OCI-LY3 (cell line): ENCODE measurements at regions not wholly inside any gene's neighbourhood (a gene's known extent, or its start where the extent isn't known, plus 50 kb on each side); places are given as distances from the start of the nearest gene placed in this dataset.

Source experiments
- EZH2phosphoT487 ChIP-seq: fragments of 200-600 bp; shearing (Covaris generic); IDR thresholded peaks from 2 replicates; pipeline ENCODE4 v1.6.1; 2018; ENCODE audit warnings: antibody characterized with exemption, mixed run types, low read depth
- TF ChIP-seq, protein P1 (sequence below): fragments of 200-600, 300-600 bp; sonication (generic); IDR thresholded peaks from 2 replicates; pipeline ENCODE4 v1.5.1; 2014; ENCODE audit warnings: antibody characterized with exemption, low read length, low read depth

GRCh38 chr5:56434986-56435385, 201.9 kb upstream of the ANKRD55 start:
- TF ChIP-seq, protein P1, sequence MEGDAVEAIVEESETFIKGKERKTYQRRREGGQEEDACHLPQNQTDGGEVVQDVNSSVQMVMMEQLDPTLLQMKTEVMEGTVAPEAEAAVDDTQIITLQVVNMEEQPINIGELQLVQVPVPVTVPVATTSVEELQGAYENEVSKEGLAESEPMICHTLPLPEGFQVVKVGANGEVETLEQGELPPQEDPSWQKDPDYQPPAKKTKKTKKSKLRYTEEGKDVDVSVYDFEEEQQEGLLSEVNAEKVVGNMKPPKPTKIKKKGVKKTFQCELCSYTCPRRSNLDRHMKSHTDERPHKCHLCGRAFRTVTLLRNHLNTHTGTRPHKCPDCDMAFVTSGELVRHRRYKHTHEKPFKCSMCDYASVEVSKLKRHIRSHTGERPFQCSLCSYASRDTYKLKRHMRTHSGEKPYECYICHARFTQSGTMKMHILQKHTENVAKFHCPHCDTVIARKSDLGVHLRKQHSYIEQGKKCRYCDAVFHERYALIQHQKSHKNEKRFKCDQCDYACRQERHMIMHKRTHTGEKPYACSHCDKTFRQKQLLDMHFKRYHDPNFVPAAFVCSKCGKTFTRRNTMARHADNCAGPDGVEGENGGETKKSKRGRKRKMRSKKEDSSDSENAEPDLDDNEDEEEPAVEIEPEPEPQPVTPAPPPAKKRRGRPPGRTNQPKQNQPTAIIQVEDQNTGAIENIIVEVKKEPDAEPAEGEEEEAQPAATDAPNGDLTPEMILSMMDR, result no peak
- TF ChIP-seq EZH2phosphoT487, result no peak
